Epidermal melanocyte (primary cell): ENCODE measurements at regions not wholly inside any gene's neighbourhood (a gene's known extent, or its start where the extent isn't known, plus 50 kb on each side); places are given as distances from the start of the nearest gene placed in this dataset.
"Not testable (repeated sequence)": the region's sequence is repeated elsewhere in the genome, so short reads cannot be mapped to it uniquely, and the experiment has no call there.

ENCODE experiments used
- DNase-seq: peaks from one replicate; pipeline ENCODE4 v3.0.0; 2011; ENCODE audit warnings: low spot score; ENCODE audit not compliant: insufficient read length

- no peak for DNase-seq
These were observed 1278.5 kb downstream of the NSUN3 start for GRCh38 chr3:95341314-95341713.

GRCh38 chr3:95343228-95343627, 1280.4 kb downstream of the NSUN3 start:
- no peak for DNase-seq

DNA sequence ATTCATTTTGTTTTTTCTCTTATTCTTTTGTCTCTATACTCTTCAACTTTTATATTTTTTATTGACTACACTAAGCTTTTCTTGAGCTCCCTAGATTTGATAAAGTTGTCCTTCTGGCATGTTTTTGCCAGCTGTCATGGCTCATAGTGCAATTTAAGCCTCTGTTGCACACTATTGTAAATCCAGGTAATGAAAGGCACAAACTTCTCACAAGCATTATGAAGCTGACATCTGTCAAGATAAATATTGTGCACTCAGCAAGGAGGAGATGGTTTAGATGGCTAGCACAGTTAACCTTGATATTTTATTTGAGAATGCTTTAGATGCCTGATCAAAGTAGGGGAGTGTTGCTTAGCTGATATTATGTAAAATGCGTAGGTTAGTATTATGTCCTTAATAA, 1280.9 kb downstream of the NSUN3 start:
- DNase-seq: no peak

GRCh38 chr3:95347936-95348335, 1285.1 kb downstream of the NSUN3 start:
- not testable (repeated sequence) for DNase-seq

- DNase-seq: no peak
These were observed 1286.0 kb downstream of the NSUN3 start for GRCh38 chr3:95348879-95349278.

GRCh38 chr3:95350049-95350448, 1287.2 kb downstream of the NSUN3 start:
- DNase-seq: no peak

GRCh38 chr3:95351158-95351557, 1288.3 kb downstream of the NSUN3 start:
- DNase-seq: no peak

GRCh38 chr3:95352471-95352870, 1289.6 kb downstream of the NSUN3 start:
- DNase-seq: no peak

DNA sequence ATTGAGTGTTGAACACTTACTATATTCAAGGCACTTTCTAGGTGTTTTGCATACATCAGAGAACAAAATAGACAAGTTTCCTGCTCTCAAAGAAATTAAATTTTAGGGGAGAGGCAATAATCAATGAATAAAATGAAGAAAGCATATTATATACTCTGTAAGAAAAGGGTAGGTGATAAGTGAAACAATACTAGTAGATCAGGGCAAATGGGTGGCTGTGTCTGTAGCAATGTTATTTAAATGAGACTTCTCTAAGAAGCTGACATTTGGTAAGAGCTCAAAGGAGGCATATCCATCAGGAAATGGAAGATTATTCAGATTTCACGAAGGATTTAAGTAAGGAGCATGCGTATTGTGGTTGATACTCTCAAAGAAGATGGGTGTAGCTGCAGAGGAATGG, 1291.6 kb downstream of the NSUN3 start:
- DNase-seq: no peak

DNA sequence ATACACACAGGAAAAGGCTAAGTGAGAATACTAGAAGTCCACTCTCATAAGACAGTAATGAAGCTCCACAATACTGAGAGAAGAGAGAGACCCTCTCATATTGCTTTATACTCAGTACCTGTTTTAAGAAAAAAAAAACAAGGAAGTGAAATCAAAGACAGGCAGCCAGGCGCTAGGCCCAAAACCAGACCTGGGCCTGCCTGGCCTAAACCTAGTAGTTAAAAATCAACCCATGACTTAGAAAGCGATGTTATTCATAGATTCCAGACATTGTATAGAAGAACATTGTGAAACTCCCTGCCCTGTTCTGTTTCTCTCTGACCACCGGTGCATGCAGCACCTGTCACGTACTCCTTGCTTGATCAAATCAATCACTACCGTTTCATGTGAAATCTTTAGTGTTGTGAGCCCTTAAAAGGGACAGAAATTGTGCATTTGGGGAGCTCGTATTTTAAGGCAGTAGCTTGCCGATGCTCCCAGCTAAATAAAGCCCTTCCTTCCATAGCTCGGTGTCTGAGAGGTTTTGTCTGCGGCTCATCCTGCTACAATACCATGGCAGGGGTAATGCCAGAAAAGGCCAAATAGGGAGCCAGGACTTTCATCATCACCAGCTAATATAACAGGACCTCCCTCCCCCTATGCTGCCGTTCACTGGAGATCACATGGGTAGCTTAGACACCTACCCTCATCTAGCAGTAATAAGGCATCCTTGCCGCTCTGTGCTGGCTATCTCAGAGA, 1294.1 kb downstream of the NSUN3 start:
- DNase-seq: no peak

DNA sequence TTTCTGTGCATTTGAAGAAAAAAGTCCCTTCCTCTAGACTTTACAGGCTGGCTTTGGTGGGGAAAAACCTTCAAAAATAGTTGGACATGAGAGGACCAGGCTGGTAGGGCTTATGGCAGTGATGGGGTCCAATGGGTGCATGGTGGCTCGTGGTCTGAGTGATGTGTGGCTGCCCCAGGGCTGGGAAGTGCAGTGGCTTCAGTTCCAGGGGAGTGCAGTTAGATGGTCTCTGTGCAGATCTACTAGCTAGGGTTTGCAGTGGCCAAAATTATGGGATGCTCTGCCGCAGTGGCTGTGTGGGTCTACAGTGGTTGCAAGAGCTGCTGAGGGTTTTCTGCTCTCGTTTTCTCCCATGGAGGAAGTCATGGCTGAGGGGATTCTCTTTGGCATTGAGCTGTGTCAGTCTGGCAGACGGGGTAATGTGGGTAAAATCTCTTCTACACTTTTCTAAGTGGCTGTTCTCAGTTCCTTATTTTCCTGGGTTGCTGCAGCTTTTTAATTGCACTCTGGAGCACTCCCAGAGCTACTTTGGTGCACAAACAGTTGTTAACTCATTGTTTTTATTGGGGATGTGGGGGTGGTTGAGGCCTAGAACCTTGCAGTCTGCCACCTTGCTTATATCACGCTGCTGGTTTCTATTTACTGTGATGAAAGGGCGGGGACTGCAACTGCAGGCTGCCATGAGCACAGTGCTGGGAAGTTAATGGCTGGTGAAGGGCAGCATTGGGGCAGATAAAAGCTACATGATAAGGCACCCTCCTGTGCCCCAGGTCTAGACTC, 1324.6 kb downstream of the NSUN3 start:
- DNase-seq: no peak

- no peak for DNase-seq
These were observed 1327.0 kb downstream of the NSUN3 start for GRCh38 chr3:95389725-95390313.

- no peak for DNase-seq
These were observed 1331.4 kb downstream of the NSUN3 start for GRCh38 chr3:95394286-95394685.

DNA sequence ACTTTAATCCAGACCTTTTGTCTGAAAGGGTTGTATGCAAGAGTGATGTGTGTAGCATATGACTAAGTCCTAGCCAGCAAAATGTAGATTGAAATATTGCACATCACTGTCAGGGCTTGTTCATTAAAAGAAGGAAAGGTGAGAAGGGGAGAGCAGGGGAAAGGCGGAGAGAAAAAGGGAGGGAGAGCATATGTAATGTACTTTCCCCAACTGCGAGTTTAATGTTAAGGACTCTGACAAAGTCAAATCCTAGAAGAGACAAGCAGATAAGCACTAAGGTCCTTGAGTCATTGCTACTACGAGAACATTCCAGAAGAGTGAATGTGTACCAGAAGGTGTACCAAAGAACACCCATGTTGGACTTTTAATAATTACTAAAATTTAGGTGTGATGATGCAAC, 1336.7 kb downstream of the NSUN3 start:
- DNase-seq: no peak

DNA sequence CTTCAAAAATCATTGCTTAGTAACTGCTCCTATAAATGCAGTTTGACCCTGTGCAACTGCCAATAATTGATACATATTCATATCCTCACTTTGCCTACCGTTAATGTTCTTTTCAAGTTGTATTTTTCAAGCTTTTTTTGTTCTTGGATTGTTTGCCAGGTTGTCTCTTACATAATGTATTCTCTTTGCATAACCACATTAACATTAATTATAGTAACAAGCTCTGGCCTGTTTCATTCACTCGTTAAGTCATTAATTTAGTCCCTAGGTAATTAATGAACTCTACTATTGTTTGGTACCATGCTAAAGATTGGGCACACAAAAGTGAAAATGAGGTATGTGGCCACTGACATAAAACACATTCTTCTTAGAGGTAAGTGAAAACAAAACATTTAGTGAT, 1338.8 kb downstream of the NSUN3 start:
- no peak for DNase-seq

GRCh38 chr3:95407709-95408463, 1345.0 kb downstream of the NSUN3 start:
- DNase-seq: no peak

GRCh38 chr3:95408464-95408862, 1345.6 kb downstream of the NSUN3 start:
- no peak for DNase-seq

GRCh38 chr3:95418251-95418650, 1355.4 kb downstream of the NSUN3 start:
- DNase-seq: no peak

DNA sequence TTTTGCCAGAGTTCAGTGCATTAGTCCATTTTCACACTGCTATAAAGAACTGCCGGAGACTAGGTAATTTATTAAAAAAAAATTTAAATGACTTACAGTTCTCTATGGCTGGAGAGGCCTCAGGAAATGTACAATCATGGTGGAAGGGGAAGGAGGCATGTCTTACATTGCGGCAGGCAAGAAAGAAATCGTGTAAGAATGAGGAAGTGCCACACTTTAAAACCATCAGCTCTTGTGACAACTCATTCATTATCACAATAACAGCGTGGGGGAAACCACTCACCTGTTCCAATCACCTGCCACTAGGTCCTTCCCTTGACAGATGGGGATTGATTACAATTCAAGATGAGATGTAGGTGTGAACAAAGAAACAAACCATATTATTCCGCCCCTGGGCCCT, 1361.4 kb downstream of the NSUN3 start:
- DNase-seq: no peak

DNA sequence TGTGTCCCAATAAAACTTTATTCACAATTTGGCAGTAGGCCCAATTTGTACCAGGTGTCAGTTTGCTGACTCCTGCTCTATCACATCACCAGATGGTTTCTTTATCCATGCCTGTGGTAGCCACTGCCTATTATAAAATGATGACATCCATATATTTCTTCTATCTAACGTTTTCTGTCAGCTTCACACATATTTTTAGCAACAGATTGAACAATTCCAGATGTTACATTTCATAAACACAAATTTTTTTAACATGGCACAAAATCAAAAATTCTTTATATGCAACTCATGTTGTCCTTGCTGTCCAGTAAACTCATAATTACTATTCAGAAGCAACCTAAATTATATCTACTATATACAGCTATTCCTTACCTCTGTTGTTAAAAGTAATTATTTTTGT, 1371.6 kb downstream of the NSUN3 start:
- DNase-seq: no peak

GRCh38 chr3:95437409-95437808, 1374.5 kb downstream of the NSUN3 start:
- DNase-seq: no peak

DNA sequence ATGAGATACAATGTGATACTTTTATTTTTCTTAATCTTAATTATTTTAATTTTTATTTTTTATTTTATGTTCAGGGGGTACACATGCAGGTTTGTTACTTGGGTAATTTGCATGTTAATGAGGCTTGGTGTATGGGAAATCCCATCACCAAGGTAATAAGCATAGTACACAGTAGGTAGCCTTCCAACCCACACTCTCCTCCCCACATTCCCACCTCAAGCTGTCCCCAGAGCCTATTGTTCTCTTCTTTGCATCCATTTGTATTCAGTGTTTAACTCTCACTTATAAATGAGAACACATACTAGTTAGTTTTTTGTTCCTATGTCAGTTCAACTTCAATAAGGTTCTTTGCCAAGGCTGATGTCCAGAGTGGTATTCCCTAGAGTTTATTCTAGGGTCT, 1375.4 kb downstream of the NSUN3 start:
- DNase-seq: no peak
